HFF-Myc (cell line): ENCODE measurements at regions not wholly inside any gene's neighbourhood (a gene's known extent, or its start where the extent isn't known, plus 50 kb on each side); places are given as distances from the start of the nearest gene placed in this dataset.

ENCODE experiments used
- DNase-seq: peaks from one replicate; pipeline ENCODE4 v3.0.0-alpha.2; 2011; ENCODE audit warnings: low read depth; ENCODE audit errors: extremely low read depth
- H3K4me3 ChIP-seq: replicated peaks from 2 replicates; pipeline ENCODE4 v1.5.1; 2011; ENCODE audit warnings: low read depth, mild to moderate bottlenecking, control low read depth, low read length
- TF ChIP-seq, protein P1 (sequence below): IDR thresholded peaks from 2 replicates; pipeline ENCODE4 v1.5.1; 2012; ENCODE audit warnings: mild to moderate bottlenecking, low read depth, low read length, control low read depth; ENCODE audit errors: missing control alignments

DNA sequence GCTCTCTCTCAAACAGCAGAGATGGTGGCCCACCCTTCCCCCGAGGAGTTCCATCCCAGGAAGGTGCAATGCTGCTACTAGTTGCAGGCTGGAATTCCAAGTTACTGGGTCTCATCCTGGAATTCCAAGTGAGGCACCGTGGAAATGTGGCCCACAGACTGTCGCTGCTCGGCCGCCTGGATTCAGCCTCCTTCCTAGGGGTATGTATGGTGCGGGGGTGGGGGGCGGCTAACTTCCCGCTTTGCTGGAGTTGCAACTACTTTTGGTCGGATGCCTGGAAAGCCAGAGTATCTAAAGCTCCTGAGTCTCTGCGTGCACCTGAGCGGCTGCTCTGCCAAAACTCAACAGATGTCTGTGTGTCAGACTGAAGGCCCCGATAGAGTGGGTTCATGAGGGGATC lies 1146.2 kb downstream of the RPA4 start:
- no peak for DNase-seq
- no peak overlapping the region for H3K4me3 ChIP-seq
- TF ChIP-seq, protein P1, sequence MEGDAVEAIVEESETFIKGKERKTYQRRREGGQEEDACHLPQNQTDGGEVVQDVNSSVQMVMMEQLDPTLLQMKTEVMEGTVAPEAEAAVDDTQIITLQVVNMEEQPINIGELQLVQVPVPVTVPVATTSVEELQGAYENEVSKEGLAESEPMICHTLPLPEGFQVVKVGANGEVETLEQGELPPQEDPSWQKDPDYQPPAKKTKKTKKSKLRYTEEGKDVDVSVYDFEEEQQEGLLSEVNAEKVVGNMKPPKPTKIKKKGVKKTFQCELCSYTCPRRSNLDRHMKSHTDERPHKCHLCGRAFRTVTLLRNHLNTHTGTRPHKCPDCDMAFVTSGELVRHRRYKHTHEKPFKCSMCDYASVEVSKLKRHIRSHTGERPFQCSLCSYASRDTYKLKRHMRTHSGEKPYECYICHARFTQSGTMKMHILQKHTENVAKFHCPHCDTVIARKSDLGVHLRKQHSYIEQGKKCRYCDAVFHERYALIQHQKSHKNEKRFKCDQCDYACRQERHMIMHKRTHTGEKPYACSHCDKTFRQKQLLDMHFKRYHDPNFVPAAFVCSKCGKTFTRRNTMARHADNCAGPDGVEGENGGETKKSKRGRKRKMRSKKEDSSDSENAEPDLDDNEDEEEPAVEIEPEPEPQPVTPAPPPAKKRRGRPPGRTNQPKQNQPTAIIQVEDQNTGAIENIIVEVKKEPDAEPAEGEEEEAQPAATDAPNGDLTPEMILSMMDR, result no peak

DNA sequence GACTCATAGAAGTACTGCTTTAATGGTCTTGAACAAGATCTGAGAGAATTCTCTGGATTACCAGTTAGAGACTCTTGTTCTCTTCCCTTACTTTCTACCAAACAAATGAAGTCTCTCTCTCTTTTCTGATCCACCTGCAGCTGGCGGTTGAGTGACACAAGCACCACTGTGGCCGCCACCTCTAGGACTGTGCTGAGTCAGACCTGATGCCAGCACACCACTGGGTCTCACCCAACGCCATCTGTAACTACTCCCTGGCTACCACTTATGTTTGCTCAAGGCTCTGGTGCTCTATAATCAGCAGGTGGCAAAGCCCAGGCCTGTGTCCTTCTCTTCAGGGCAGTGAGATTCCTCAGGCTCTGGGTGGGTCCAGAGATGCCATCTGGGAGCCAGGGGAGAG lies 1173.5 kb downstream of the RPA4 start:
- TF ChIP-seq, protein P1, result no peak
- DNase-seq, result no peak
- H3K4me3 ChIP-seq, result no peak overlapping the region

DNA sequence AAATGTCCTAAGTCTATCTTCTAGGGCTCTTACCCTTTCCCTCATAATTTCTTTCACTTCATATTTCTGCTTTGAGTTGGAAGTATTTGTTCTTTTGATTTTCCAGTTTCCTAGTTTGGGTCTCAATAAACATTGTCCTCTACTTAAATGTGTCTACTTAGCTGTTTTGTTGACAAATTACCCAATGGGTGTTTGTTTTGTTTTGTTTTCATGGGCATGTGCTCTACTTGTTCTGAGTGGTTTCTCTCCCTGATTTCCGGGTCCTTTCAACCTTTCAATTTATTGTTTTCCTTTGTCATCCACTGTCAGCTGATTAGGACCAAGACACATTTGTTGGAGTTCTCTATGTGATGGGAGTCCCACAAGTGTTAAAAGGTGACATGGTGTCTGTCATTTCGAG lies 1181.4 kb downstream of the RPA4 start:
- H3K4me3 ChIP-seq, result no peak overlapping the region
- DNase-seq, result no peak
- TF ChIP-seq, protein P1, result no peak

DNA sequence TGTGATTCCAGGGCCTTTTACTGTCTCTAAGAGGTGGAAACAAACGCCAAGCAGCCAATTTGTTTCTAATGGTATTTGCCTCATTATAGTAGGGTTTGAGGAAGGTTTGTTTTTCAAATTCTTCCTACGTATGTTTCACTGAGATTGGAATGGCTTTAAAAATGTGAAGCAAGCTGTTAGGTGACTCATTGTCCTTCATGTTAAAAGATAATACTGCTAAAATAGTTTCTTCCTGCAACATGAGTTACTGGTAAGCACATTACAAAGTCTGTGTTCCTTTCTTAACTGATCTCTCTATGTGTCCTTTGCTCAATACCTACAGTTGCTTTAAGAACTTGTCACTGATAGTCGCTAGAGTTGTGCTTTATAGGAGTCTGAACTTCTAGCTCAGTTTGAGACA lies 1183.9 kb downstream of the RPA4 start:
- TF ChIP-seq, protein P1, result no peak
- no peak for DNase-seq
- no peak overlapping the region for H3K4me3 ChIP-seq

DNA sequence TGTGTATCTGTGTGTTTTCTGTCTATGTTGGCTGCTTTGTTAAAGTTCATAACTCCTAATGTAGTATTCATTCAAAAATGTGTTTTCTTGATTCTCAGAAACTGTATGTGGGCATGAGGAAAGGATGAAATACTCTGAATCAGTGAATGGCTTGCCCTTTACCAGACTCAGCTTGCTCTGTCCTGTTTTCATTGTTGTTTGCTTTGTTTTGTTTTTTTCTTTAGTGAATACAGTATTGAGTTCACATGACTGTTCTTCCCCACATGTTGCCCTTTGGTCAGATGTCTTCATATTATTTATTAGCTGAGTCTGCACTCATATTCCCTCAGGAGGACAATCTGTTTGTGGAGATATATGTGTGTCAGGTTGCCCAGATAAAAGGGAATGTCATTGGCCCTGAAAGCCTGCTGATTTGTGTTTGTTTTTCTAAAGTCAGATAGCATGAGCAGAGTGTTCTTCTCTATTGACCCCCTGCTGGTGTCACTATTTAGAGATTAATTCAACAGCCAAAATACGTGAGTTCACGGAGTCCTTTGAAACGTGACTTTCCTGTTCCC lies 1184.4 kb downstream of the RPA4 start:
- no peak for DNase-seq
- no peak overlapping the region for H3K4me3 ChIP-seq
- TF ChIP-seq, protein P1, result no peak

DNA sequence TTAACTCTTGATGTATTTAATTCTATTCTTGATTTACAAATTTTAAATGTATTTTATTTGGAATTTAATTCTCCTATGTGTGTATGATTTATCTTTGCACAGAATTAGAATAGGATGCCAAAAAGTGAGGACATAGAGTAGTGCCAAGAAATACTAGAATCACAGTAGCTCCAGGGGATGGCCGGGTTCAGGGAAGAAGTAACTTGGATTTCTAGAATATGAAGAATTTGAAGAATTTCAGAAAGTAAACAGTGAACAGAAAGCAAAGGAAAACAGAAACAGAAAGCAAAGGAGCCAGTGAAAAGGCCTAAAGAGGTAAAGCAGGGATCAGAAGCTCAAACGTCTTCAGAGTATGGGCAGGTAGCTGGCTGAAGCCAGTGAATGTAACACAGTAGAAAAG lies 1187.6 kb downstream of the RPA4 start:
- H3K4me3 ChIP-seq, result no peak overlapping the region
- no peak for DNase-seq
- TF ChIP-seq, protein P1, result no peak

DNA sequence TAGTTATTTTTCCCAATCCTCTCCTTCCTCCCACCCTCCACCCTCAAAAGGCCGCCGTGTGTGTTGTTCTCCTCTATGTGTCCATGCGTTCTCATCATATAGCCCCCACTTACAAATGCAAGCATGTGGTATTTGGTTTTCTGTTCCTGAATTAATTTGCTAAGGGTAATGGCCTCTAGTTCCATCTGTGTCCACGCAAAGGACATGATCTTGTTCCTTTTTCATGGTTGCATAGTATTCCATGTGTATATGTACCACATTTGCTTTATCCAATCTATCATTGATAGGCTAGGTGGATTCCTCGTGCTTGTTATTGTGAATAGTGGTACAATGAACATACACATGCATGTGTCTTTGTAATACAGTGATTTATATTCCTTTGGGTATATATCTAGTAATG lies 1193.7 kb downstream of the RPA4 start:
- TF ChIP-seq, protein P1, result no peak
- no peak for DNase-seq
- H3K4me3 ChIP-seq, result no peak overlapping the region
